Endothelial cell of umbilical vein (primary cell): ENCODE measurements at regions not wholly inside any gene's neighbourhood (a gene's known extent, or its start where the extent isn't known, plus 50 kb on each side); places are given as distances from the start of the nearest gene placed in this dataset.

Experiments
- BruUV-seq: library from RNA; stranded (reverse); fragments of 400-500 nt; replicated peaks from 2 replicates; lab custom pipeline; 2021; lab: Mats Ljungman, UMichigan
- CTCF ChIA-PET: fragments of 300-600, 350-600 bp; sonication (Branson Sonifier 250); formaldehyde crosslinking; loops from one replicate; lab custom pipeline; 2021; ENCODE audit warnings: antibody characterized with exemption, inconsistent platforms; lab: Charles Lee
- POLR2A ChIA-PET: fragments of 300-600, 350-600 bp; sonication (Branson Sonifier 250); formaldehyde crosslinking; loops from one replicate; lab custom pipeline; 2021; ENCODE audit warnings: antibody characterized with exemption, inconsistent platforms; lab: Charles Lee
- DNase-seq: peaks from one replicate; pipeline ENCODE4 v3.0.0-alpha.2; 2011; ENCODE audit warnings: low read depth, low spot score
- FAIRE-seq: peaks from 2 replicates; lab custom pipeline; 2011; peaks lifted over from hg19 to GRCh38; lab: Jason Lieb, UNC
- H2AFZ ChIP-seq: 2 replicates; pipeline ENCODE4 v1.6.0; 2012; ENCODE audit warnings: low read depth, low read length, control low read depth, inconsistent platforms
- H3K27ac ChIP-seq: 2 replicates; pipeline ENCODE4 v1.5.1; 2011; ENCODE audit warnings: low read depth, mild to moderate bottlenecking, control low read depth, low read length, moderate library complexity; ENCODE audit not compliant: insufficient read depth
- H3K27me3 ChIP-seq, 2 experiments: 2 replicates each; pipeline versions ENCODE4 v1.6.0 to v1.6.1; 2011; ENCODE audit warnings: low read length in 2 of 2, mixed read lengths in 1 of 2; ENCODE audit not compliant: control insufficient read depth in 2 of 2, insufficient read depth in 2 of 2
- H3K36me3 ChIP-seq, 2 experiments: 2 replicates in 1 of 2; 3 replicates in 1 of 2; pipeline ENCODE4 v1.5.1; 2011; ENCODE audit warnings: low read length in 2 of 2, mild to moderate bottlenecking in 1 of 2, moderate library complexity in 1 of 2; ENCODE audit not compliant: control insufficient read depth in 2 of 2, insufficient read depth in 2 of 2; ENCODE audit errors: extremely low read depth in 1 of 2
- H3K4me1 ChIP-seq: 3 replicates; pipeline ENCODE4 v1.5.1; 2011; ENCODE audit warnings: mild to moderate bottlenecking, low read length; ENCODE audit not compliant: control insufficient read depth, insufficient read depth; ENCODE audit errors: extremely low read depth
- H3K4me2 ChIP-seq: 2 replicates; pipeline ENCODE4 v1.6.1; 2011; ENCODE audit warnings: low read length, control low read depth, mixed read lengths; ENCODE audit not compliant: insufficient read depth
- H3K4me3 ChIP-seq, 3 experiments: fragments of 200-600 bp in 1 of 3; sonication (generic), shearing (Covaris generic) in 1 of 3; replicated peaks in 1 of 3; 2 replicates each; pipeline ENCODE4 v1.5.1; 2011 to 2016; ENCODE audit warnings: control low read depth in 3 of 3, low read length in 3 of 3, mild to moderate bottlenecking in 2 of 3, inconsistent platforms in 1 of 3, low read depth in 1 of 3, moderate library complexity in 1 of 3; ENCODE audit not compliant: insufficient read depth in 1 of 3
- H3K79me2 ChIP-seq: 2 replicates; pipeline ENCODE4 v1.6.0; 2012; ENCODE audit warnings: low read length, inconsistent platforms; ENCODE audit not compliant: control insufficient read depth, insufficient read depth
- H3K9ac ChIP-seq: replicated peaks from 2 replicates; pipeline ENCODE3; 2011; ENCODE audit warnings: low read length, control low read depth; ENCODE audit not compliant: insufficient read depth; ENCODE audit errors: extremely low read depth
- H3K9me1 ChIP-seq: replicated peaks from 3 replicates; pipeline ENCODE4 v1.6.0; 2011; ENCODE audit warnings: mild to moderate bottlenecking, low read length; ENCODE audit not compliant: control insufficient read depth, insufficient read depth; ENCODE audit errors: extremely low read depth
- H3K9me3 ChIP-seq: replicated peaks from 2 replicates; pipeline ENCODE4 v1.5.1; 2012; ENCODE audit warnings: low read length, inconsistent platforms; ENCODE audit not compliant: control insufficient read depth, insufficient read depth
- H4K20me1 ChIP-seq: replicated peaks from 2 replicates; pipeline ENCODE3; 2011; ENCODE audit warnings: mild to moderate bottlenecking, low read length; ENCODE audit not compliant: control insufficient read depth, insufficient read depth; ENCODE audit errors: extremely low read depth
- CTCF ChIP-seq, 2 donors: IDR thresholded peaks; 1 replicate in 1 of 2; 2 replicates in 1 of 2; pipeline ENCODE4 v1.5.1; 2011; ENCODE audit warnings: low read length in 2 of 2, mild to moderate bottlenecking in 2 of 2, moderate library complexity in 2 of 2, control low read depth in 1 of 2, inconsistent platforms in 1 of 2, low read depth in 1 of 2; ENCODE audit not compliant: insufficient read depth in 1 of 2; ENCODE audit errors: extremely low read depth in 1 of 2
- EZH2 ChIP-seq: IDR thresholded peaks from 2 replicates; pipeline ENCODE4 v1.6.1; 2012; ENCODE audit warnings: borderline replicate concordance, low read depth, mild to moderate bottlenecking, moderate library complexity, low read length, inconsistent platforms; ENCODE audit not compliant: severe bottlenecking
- FOS ChIP-seq: IDR thresholded peaks from 2 replicates; pipeline ENCODE4 v1.6.1; 2011; ENCODE audit warnings: mild to moderate bottlenecking, low read length, moderate library complexity, borderline replicate concordance; ENCODE audit not compliant: insufficient read depth
- GATA2 ChIP-seq: IDR thresholded peaks from 2 replicates; pipeline ENCODE4 v1.7.0; 2011; ENCODE audit warnings: low read depth, mild to moderate bottlenecking, moderate library complexity, mixed read lengths, low read length; ENCODE audit not compliant: insufficient read length, insufficient read depth
- JUN ChIP-seq: IDR thresholded peaks from 2 replicates; pipeline ENCODE4 v1.6.1; 2011; ENCODE audit warnings: borderline replicate concordance, low read depth; ENCODE audit not compliant: insufficient read length, insufficient read depth
- MAX ChIP-seq: IDR thresholded peaks from 2 replicates; pipeline ENCODE4 v1.6.1; 2011; ENCODE audit not compliant: insufficient read depth, insufficient read length
- MYC ChIP-seq: IDR thresholded peaks from one replicate; pipeline ENCODE4 v1.6.1; 2011; ENCODE audit warnings: mild to moderate bottlenecking, low read depth, low read length
- POLR2A ChIP-seq: IDR thresholded peaks from 2 replicates; pipeline ENCODE4 v1.6.1; 2012; ENCODE audit warnings: low read depth, mild to moderate bottlenecking, control low read depth, low read length
- POLR2AphosphoS5 ChIP-seq: IDR thresholded peaks from 2 replicates; pipeline ENCODE4 v1.6.1; 2012; ENCODE audit warnings: low read depth, mild to moderate bottlenecking, control low read depth, low read length, moderate library complexity; ENCODE audit not compliant: insufficient read depth
- dilution Hi-C: fragments of 300-500 bp; cut with MboI; formaldehyde crosslinking; loops from one replicate; pipeline ENCODE4 v1.15.0; 2019; ENCODE audit warnings: low sequenced_read_pairs; ENCODE audit not compliant: extremely low pct_ligation_motif_present
- intact Hi-C: fragments of 100-400 bp; cut with micrococcal nuclease; formaldehyde crosslinking; loops from one replicate; pipeline ENCODE4 v1.10.0; 2022

GRCh38 chr12:14185427-14186192 lies 179.9 kb upstream of the ATF7IP start:
- no TSS peak for BruUV-seq
- Histone ChIP-seq H3K27ac (no peak overlapping the region), H3K36me3 (no peaks in the 10 kb centered on the region), H3K79me2 (no peaks in the 10 kb centered on the region), H4K20me1 (no peaks in the 10 kb centered on the region), H3K4me2 (no peak overlapping the region), H3K9me1 (no peaks in the 10 kb centered on the region), H2AFZ (no peak overlapping the region), H3K9me3 (no peaks in the 10 kb centered on the region), H3K9ac (no peak overlapping the region), H3K27me3 (no peaks in the 10 kb centered on the region), H3K4me1 (no peaks in the 10 kb centered on the region), H3K4me3 (no peak overlapping the region)
- FAIRE-seq (peak; percentile 57), DNase-seq (peak; percentile 35)
- dilution Hi-C loops (no loop called here), intact Hi-C loops (loop anchor here (1.0 to 5.0 kb wide), 2 partner anchors 233 to 432 kb away; no protein-coding TSS in a partner anchor)
- ChIA-PET CTCF (interaction anchor here (0.6 to 4.7 kb wide), 27 partner anchors 10 to 1034 kb away, joined by 3 to 40 read pairs (median 4); no protein-coding TSS in a partner anchor), POLR2A (no interaction called here)
- TF ChIP-seq FOS (no peak), CTCF (IDR thresholded peaks at IDR 0.05; ENCODE audit: extremely low read depth in 1 of 2, insufficient read depth in 1 of 2, low read depth in 1 of 2, low read length in 2 of 2) (peak; percentile 50 to 72)

- no peak overlapping the region for H3K4me3 ChIP-seq
- H3K36me3 ChIP-seq = no peaks in the 10 kb centered on the region
- H2AFZ ChIP-seq = no peak overlapping the region
- CTCF ChIA-PET = interaction anchor here (0.7 to 4.7 kb wide), 25 partner anchors 9 to 931 kb away, joined by 3 to 40 read pairs (median 4); no protein-coding TSS in a partner anchor
- H3K9me3 ChIP-seq = no peaks in the 10 kb centered on the region
- no peaks in the 10 kb centered on the region for H3K4me1 ChIP-seq
- H3K9me1 ChIP-seq = no peaks in the 10 kb centered on the region
- H3K27ac ChIP-seq = no peak overlapping the region
- H3K79me2 ChIP-seq = no peaks in the 10 kb centered on the region
- no peak for TF ChIP-seq MAX
- TF ChIP-seq POLR2AphosphoS5 = no peak
- TF ChIP-seq EZH2 = no peak
- TF ChIP-seq CTCF (IDR thresholded peaks at IDR 0.05; ENCODE audit: extremely low read depth in 1 of 2, insufficient read depth in 1 of 2, low read depth in 1 of 2, low read length in 2 of 2) = no peak
- no peak for TF ChIP-seq POLR2A
- no peak for TF ChIP-seq FOS
- no peak for TF ChIP-seq GATA2
- no peak for TF ChIP-seq JUN
- TF ChIP-seq MYC = no peak
- dilution Hi-C loops = no loop called here
- no peak for FAIRE-seq
- no peaks in the 10 kb centered on the region for H4K20me1 ChIP-seq
- H3K9ac ChIP-seq = no peak overlapping the region
- H3K27me3 ChIP-seq = no peaks in the 10 kb centered on the region
- DNase-seq = no peak
- no peak overlapping the region for H3K4me2 ChIP-seq
- BruUV-seq = no TSS peak
- POLR2A ChIA-PET = no interaction called here
- intact Hi-C loops = loop anchor here (5.0 kb wide), 1 partner anchor 431 kb away; no protein-coding TSS in a partner anchor
These were observed 179.3 kb upstream of the ATF7IP start for GRCh38 chr12:14186193-14186502.
